NT2/D1 (cell line): ENCODE measurements at regions not wholly inside any gene's neighbourhood (a gene's known extent, or its start where the extent isn't known, plus 50 kb on each side); places are given as distances from the start of the nearest gene placed in this dataset.

Source experiments
- DNase-seq: peaks from one replicate; pipeline ENCODE4 v3.0.0-alpha.2; 2011; ENCODE audit warnings: low read depth, low spot score
- H3K27me3 ChIP-seq: 2 replicates; pipeline ENCODE4 v1.6.0; 2011; ENCODE audit warnings: mild to moderate bottlenecking; ENCODE audit not compliant: insufficient read length, insufficient read depth
- H3K36me3 ChIP-seq: 2 replicates; pipeline ENCODE4 v1.6.1; 2011; ENCODE audit warnings: mild to moderate bottlenecking, low read length, mixed read lengths; ENCODE audit not compliant: insufficient read depth, insufficient read length
- H3K4me1 ChIP-seq: 2 replicates; pipeline ENCODE4 v1.5.1; 2011; ENCODE audit not compliant: insufficient read depth, insufficient read length
- H3K4me3 ChIP-seq: 2 replicates; pipeline ENCODE4 v1.5.1; 2011; ENCODE audit warnings: low read depth; ENCODE audit not compliant: insufficient read length
- H3K9ac ChIP-seq: 2 replicates; pipeline ENCODE4 v1.6.0; 2011; ENCODE audit warnings: low read depth; ENCODE audit not compliant: insufficient read length
- H3K9me3 ChIP-seq: 2 replicates; pipeline ENCODE4 v1.5.1; 2011; ENCODE audit warnings: mild to moderate bottlenecking, low read length; ENCODE audit not compliant: insufficient read depth
- SUZ12 ChIP-seq: IDR thresholded peaks from 2 replicates; pipeline ENCODE4 v1.6.1; 2011; ENCODE audit not compliant: insufficient read length, insufficient read depth; ENCODE audit errors: extremely low read depth
- YY1 ChIP-seq: IDR thresholded peaks from 2 replicates; pipeline ENCODE4 v1.6.1; 2011; ENCODE audit not compliant: insufficient read length, insufficient read depth
- ZNF274 ChIP-seq: IDR thresholded peaks from 2 replicates; pipeline ENCODE4 v1.6.1; 2011; ENCODE audit warnings: mild to moderate bottlenecking, low read depth, low read length

GRCh38 chr14:32254952-32255679 lies 52.0 kb upstream of the RNU6-8 start:
- TF ChIP-seq ZNF274 (no peak), SUZ12 (no peak), YY1 (no peak)
- Histone ChIP-seq H3K27me3 (no peaks in the 10 kb centered on the region), H3K4me3 (no peak overlapping the region), H3K9ac (no peak overlapping the region), H3K36me3 (no peaks in the 10 kb centered on the region), H3K4me1 (no peaks in the 10 kb centered on the region), H3K9me3 (no peaks in the 10 kb centered on the region)
- peak; percentile 33 for DNase-seq

GRCh38 chr14:32255789-32256188 lies 52.7 kb upstream of the RNU6-8 start:
- TF ChIP-seq YY1 (no peak), ZNF274 (no peak), SUZ12 (no peak)
- Histone ChIP-seq H3K4me1 (no peaks in the 10 kb centered on the region), H3K36me3 (no peaks in the 10 kb centered on the region), H3K4me3 (no peak overlapping the region), H3K9ac (no peak overlapping the region), H3K27me3 (no peaks in the 10 kb centered on the region), H3K9me3 (no peaks in the 10 kb centered on the region)
- DNase-seq, result no peak

- no peaks in the 10 kb centered on the region for H3K36me3 ChIP-seq
- H3K27me3 ChIP-seq, result no peaks in the 10 kb centered on the region
- no peak for TF ChIP-seq SUZ12
- no peak for TF ChIP-seq ZNF274
- no peak for TF ChIP-seq YY1
- no peak overlapping the region for H3K4me3 ChIP-seq
- DNase-seq, result no peak
- no peak overlapping the region for H3K9ac ChIP-seq
- H3K9me3 ChIP-seq, result no peaks in the 10 kb centered on the region
- no peaks in the 10 kb centered on the region for H3K4me1 ChIP-seq
These were observed 53.5 kb upstream of the RNU6-8 start for GRCh38 chr14:32256576-32256975.

GRCh38 chr14:32258336-32258993 lies 55.4 kb upstream of the RNU6-8 start:
- H3K4me3 ChIP-seq, result no peak overlapping the region
- DNase-seq, result no peak
- no peaks in the 10 kb centered on the region for H3K36me3 ChIP-seq
- no peak overlapping the region for H3K9ac ChIP-seq
- TF ChIP-seq YY1, result no peak
- TF ChIP-seq ZNF274, result no peak
- TF ChIP-seq SUZ12, result no peak
- H3K9me3 ChIP-seq, result 0 out of 2 replicates have a peak, but pooled peaks cover 4% of the 10 kb centered on the region
- no peaks in the 10 kb centered on the region for H3K4me1 ChIP-seq
- no peaks in the 10 kb centered on the region for H3K27me3 ChIP-seq

- H3K27me3 ChIP-seq, result no peaks in the 10 kb centered on the region
- TF ChIP-seq ZNF274 (no peak), SUZ12 (no peak), YY1 (no peak)
- no peaks in the 10 kb centered on the region for H3K36me3 ChIP-seq
- no peak overlapping the region for H3K4me3 ChIP-seq
- H3K4me1 ChIP-seq, result no peaks in the 10 kb centered on the region
- H3K9me3 ChIP-seq, result peaks cover 10% of the 10 kb centered on the region; the same call in 1 of the 2 replicates
- DNase-seq, result no peak
- no peak overlapping the region for H3K9ac ChIP-seq
These were observed 56.4 kb upstream of the RNU6-8 start for GRCh38 chr14:32259368-32260013.

GRCh38 chr14:32263939-32264567 lies 61.0 kb upstream of the RNU6-8 start:
- Histone ChIP-seq H3K9ac (no peak overlapping the region), H3K27me3 (no peaks in the 10 kb centered on the region), H3K9me3 (peaks cover 12% of the 10 kb centered on the region; the same call in 1 of the 2 replicates), H3K36me3 (no peaks in the 10 kb centered on the region), H3K4me1 (no peaks in the 10 kb centered on the region), H3K4me3 (no peak overlapping the region)
- TF ChIP-seq SUZ12 (no peak), ZNF274 (no peak), YY1 (no peak)
- no peak for DNase-seq
